ENCODE measurements at regions not wholly inside any gene's neighbourhood (a gene's known extent, or its start where the extent isn't known, plus 50 kb on each side); places are given as distances from the start of the nearest gene placed in this dataset.

DNA sequence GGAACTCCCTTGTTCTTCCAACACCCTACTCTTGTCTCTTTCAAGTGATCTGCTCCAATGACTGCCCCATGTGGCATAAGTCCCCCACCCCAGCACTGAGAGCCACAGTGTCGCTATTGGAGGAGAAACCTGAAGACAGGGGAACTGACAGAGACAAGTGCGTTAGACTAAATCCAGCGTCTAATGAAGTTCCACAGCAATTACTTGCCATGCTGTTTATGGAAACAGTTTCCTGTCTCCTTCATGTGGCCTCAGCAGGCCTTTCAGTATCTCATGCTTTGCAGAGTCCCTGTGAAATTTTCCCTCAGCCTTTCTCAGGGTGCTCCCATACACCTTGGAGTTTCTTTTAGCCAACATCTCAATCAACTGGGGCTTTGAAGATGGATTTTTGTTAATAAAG is 277.4 kb downstream of the ETS1 start:
- FAIRE-seq (no peak), DNase-seq (ENCODE audit: low read depth) (no peak)
- no peak overlapping the region for H3K4me3 ChIP-seq (ENCODE audit: low read depth, low read length)
- H3K36me3 ChIP-seq (ENCODE audit: control insufficient read depth, insufficient read depth, low read length), result no peaks in the 10 kb centered on the region
- no peaks in the 10 kb centered on the region for H3K27me3 ChIP-seq (ENCODE audit: control insufficient read depth, insufficient read depth, low read length)
- TF ChIP-seq, protein P1, sequence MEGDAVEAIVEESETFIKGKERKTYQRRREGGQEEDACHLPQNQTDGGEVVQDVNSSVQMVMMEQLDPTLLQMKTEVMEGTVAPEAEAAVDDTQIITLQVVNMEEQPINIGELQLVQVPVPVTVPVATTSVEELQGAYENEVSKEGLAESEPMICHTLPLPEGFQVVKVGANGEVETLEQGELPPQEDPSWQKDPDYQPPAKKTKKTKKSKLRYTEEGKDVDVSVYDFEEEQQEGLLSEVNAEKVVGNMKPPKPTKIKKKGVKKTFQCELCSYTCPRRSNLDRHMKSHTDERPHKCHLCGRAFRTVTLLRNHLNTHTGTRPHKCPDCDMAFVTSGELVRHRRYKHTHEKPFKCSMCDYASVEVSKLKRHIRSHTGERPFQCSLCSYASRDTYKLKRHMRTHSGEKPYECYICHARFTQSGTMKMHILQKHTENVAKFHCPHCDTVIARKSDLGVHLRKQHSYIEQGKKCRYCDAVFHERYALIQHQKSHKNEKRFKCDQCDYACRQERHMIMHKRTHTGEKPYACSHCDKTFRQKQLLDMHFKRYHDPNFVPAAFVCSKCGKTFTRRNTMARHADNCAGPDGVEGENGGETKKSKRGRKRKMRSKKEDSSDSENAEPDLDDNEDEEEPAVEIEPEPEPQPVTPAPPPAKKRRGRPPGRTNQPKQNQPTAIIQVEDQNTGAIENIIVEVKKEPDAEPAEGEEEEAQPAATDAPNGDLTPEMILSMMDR (IDR thresholded peaks at IDR 0.05; ENCODE audit: insufficient read depth, low read length, severe bottlenecking), result no peak

DNA sequence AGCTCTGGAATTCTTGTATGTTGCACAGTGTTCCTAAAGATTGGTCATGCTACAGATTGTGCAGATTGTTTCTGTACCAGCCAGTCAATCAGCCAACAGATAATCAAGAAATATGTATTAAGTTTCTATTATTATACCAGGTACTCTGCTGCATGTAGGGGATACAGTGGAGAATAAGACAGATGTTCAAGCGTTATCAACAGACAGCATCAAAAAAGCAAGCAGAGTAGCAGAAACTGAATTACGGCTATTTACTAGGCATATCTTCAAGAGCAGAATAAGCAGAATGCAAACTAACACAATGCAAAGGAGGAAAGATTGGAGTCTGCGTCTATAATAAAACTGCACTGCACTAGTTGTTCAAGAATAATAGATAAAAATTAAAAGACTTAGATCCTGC is 278.6 kb downstream of the ETS1 start:
- TF ChIP-seq, protein P1 (IDR thresholded peaks at IDR 0.05; ENCODE audit: insufficient read depth, low read length, severe bottlenecking), result no peak
- Histone ChIP-seq H3K4me3 (ENCODE audit: low read depth, low read length) (no peak overlapping the region), H3K27me3 (ENCODE audit: control insufficient read depth, insufficient read depth, low read length) (no peaks in the 10 kb centered on the region), H3K36me3 (ENCODE audit: control insufficient read depth, insufficient read depth, low read length) (no peaks in the 10 kb centered on the region)
- FAIRE-seq (no peak), DNase-seq (ENCODE audit: low read depth) (no peak)

DNA sequence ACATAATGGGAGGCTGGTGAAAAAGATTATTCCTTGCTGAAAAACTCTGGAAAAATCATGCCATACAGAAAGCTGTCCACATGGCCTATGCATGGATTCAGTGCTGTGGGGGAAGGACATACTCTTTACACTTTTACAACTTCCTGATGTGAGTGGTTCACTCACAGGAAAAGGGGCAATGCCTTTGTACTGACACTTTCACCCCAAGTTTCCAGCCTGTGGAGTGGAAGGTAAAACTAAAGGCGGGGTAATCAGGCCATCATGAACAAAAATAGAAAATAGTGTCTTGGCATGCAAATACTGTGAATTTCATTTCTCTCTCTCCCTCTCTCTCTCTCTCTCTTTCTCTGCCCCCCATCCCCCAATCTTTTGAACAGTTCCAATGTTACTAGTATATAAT is 281.8 kb downstream of the ETS1 start:
- FAIRE-seq, result no peak

DNA sequence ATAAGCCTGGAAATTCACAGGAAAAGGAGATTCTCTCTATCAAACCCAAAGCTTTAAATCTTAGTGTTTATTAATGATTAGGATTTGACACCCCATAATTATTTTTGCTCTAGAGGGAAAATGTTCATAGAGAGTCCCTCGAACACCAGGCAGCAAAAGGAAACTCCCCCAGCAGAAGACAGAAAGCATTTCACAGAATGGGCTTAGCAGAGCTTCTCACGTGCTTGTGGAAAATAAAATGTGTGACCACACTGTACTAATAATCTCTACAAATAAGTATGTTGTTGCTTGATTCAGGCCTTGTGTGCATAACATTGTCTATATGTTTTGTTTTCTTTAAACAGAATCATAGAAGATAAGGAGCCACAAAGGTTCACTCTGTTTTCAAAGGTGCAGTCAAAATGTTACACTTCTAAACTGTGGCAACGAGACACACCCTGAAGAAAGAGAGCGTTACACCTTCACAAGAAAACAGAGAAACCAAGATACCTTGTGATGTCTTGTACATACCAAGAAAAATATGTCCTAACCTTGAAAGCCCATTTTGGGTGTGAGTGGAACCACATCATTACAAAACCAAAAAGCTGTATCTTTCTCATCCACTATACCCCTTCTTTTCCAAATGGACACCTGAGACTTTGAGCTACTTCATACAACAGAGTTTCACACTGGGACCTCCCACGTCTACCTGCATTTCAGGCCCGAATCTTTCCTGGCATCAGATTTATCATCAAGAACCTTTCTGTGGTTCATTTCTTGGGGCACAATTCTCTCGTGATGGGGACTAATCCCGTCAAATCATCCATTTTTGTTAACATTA is 282.5 kb downstream of the ETS1 start:
- Histone ChIP-seq H3K27me3 (ENCODE audit: control insufficient read depth, insufficient read depth, low read length) (no peaks in the 10 kb centered on the region), H3K4me3 (ENCODE audit: low read depth, low read length) (no peak overlapping the region), H3K36me3 (ENCODE audit: control insufficient read depth, insufficient read depth, low read length) (no peaks in the 10 kb centered on the region)
- DNase-seq (ENCODE audit: low read depth) (no peak), FAIRE-seq (no peak)
- TF ChIP-seq, protein P1 (IDR thresholded peaks at IDR 0.05; ENCODE audit: insufficient read depth, low read length, severe bottlenecking), result no peak

More for the DNA sequence above, 281.8 kb downstream of the ETS1 start:
- Histone ChIP-seq H3K4me3 (ENCODE audit: low read depth, low read length) (no peak overlapping the region), H3K36me3 (ENCODE audit: control insufficient read depth, insufficient read depth, low read length) (no peaks in the 10 kb centered on the region), H3K27me3 (ENCODE audit: control insufficient read depth, insufficient read depth, low read length) (no peaks in the 10 kb centered on the region)
- no peak for DNase-seq (ENCODE audit: low read depth)
- TF ChIP-seq, protein P1 (IDR thresholded peaks at IDR 0.05; ENCODE audit: insufficient read depth, low read length, severe bottlenecking), result no peak

- Histone ChIP-seq H3K36me3 (ENCODE audit: control insufficient read depth, insufficient read depth, low read length) (no peaks in the 10 kb centered on the region), H3K4me3 (ENCODE audit: low read depth, low read length) (no peak overlapping the region), H3K27me3 (ENCODE audit: control insufficient read depth, insufficient read depth, low read length) (no peaks in the 10 kb centered on the region)
- DNase-seq (ENCODE audit: low read depth), result no peak
- TF ChIP-seq, protein P1 (IDR thresholded peaks at IDR 0.05; ENCODE audit: insufficient read depth, low read length, severe bottlenecking), result no peak
- FAIRE-seq, result no peak
These were observed 283.2 kb downstream of the ETS1 start for GRCh38 chr11:128304116-128304515.

DNA sequence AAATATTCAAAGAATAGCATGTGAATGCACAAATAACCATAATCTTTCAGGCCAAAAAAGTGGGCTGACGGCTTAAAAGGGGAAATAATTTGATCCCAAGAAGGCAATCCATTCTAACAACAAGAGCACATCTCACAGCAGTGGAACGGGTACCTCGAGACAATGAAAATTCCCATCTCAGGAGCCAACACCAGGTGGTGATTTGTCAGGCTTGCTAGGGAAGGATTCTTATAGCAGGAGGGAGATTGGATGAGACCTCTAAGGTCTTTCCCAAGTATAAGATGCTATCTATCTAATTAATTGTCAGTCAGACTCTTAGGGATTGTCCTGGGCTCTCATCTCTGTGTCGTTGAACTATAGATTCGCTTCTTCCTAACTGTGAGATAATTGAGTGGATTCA is 284.0 kb downstream of the ETS1 start:
- H3K27me3 ChIP-seq (ENCODE audit: control insufficient read depth, insufficient read depth, low read length), result no peaks in the 10 kb centered on the region
- TF ChIP-seq, protein P1 (IDR thresholded peaks at IDR 0.05; ENCODE audit: insufficient read depth, low read length, severe bottlenecking), result no peak
- no peak overlapping the region for H3K4me3 ChIP-seq (ENCODE audit: low read depth, low read length)
- FAIRE-seq (no peak), DNase-seq (ENCODE audit: low read depth) (no peak)
- no peaks in the 10 kb centered on the region for H3K36me3 ChIP-seq (ENCODE audit: control insufficient read depth, insufficient read depth, low read length)

All from bronchial epithelial cell (primary cell).